Tibial nerve (tissue), 4 donors: ENCODE measurements at regions not wholly inside any gene's neighbourhood (a gene's known extent, or its start where the extent isn't known, plus 50 kb on each side); places are given as distances from the start of the nearest gene placed in this dataset.

Experiments used
- EP300 ChIP-seq, 2 donors: sonication (generic); formaldehyde crosslinking; IDR thresholded peaks; one replicate each; pipeline ENCODE4 v1.6.1; 2017; ENCODE audit warnings: antibody characterized with exemption in 2 of 2, mild to moderate bottlenecking in 1 of 2
- POLR2A ChIP-seq, 2 donors: fragments of 450-650 bp; IDR thresholded peaks; one replicate each; pipeline ENCODE4 v1.6.1; 2017; ENCODE audit warnings: antibody characterized with exemption in 2 of 2, mild to moderate bottlenecking in 2 of 2, moderate library complexity in 2 of 2
- TF ChIP-seq, protein P1 (sequence below), 5 experiments: fragments of 200-600 bp in 3 of 5; fragments of 450-650 bp in 2 of 5; sonication (generic) in 3 of 5; IDR thresholded peaks; one replicate each; pipeline ENCODE4 v1.5.1; 2016 to 2019; ENCODE audit warnings: antibody characterized with exemption in 5 of 5, mild to moderate bottlenecking in 3 of 5, moderate library complexity in 2 of 5

DNA sequence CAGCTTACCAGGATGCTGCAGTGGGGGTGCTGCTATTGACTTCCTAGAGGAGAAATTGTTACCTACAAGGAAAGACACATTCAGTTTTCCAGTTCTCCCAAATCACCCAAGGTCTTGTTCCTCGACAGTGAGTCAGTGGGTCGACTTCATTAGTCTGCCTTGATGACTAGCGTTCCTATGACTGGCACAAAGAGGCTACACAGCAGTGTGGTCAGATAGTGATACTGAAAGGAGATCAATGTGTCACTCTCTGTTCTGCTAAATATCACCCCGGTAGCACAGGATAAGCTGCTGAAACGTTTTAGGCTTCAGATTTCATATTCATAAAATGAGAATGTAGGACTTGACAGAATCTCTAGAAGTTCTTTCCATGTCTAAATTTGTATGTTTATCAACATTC, 357.4 kb downstream of the LMX1A start:
- TF ChIP-seq, protein P1, sequence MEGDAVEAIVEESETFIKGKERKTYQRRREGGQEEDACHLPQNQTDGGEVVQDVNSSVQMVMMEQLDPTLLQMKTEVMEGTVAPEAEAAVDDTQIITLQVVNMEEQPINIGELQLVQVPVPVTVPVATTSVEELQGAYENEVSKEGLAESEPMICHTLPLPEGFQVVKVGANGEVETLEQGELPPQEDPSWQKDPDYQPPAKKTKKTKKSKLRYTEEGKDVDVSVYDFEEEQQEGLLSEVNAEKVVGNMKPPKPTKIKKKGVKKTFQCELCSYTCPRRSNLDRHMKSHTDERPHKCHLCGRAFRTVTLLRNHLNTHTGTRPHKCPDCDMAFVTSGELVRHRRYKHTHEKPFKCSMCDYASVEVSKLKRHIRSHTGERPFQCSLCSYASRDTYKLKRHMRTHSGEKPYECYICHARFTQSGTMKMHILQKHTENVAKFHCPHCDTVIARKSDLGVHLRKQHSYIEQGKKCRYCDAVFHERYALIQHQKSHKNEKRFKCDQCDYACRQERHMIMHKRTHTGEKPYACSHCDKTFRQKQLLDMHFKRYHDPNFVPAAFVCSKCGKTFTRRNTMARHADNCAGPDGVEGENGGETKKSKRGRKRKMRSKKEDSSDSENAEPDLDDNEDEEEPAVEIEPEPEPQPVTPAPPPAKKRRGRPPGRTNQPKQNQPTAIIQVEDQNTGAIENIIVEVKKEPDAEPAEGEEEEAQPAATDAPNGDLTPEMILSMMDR (IDR thresholded peaks at IDR 0.05) = no peak
- no peak for TF ChIP-seq POLR2A (IDR thresholded peaks at IDR 0.05)
- TF ChIP-seq EP300 (IDR thresholded peaks at IDR 0.05) = no peak
